ENCODE measurements at regions not wholly inside any gene's neighbourhood (a gene's known extent, or its start where the extent isn't known, plus 50 kb on each side); places are given as distances from the start of the nearest gene placed in this dataset.
A peak's percentile ranks its signal among the peaks of the same experiment; 100 is the strongest.

- Histone ChIP-seq H3K4me1 (ENCODE audit: control insufficient read depth in 1 of 2, low read depth in 2 of 2) (no peaks in the 10 kb centered on the region), H3K4me3 (no peak overlapping the region), H3K27ac (no peak overlapping the region), H3K36me3 (no peaks in the 10 kb centered on the region), H3K27me3 (replicated peaks; ENCODE audit: insufficient read depth) (no peaks in the 10 kb centered on the region), H3K9me3 (no peaks in the 10 kb centered on the region)
- DNase-seq (ENCODE audit: low spot score) (no peak), ATAC-seq (ENCODE audit: insufficient number of reproducible peaks, low FRiP score, low read depth) (no peak)
- no peak for TF ChIP-seq CTCF (IDR thresholded peaks at IDR 0.05)
Measured at GRCh38 chr11:33544593-33545373, 155.8 kb downstream of the C11orf91 start.

GRCh38 chr11:33543823-33544222, 156.8 kb downstream of the C11orf91 start:
- Histone ChIP-seq H3K36me3 (no peaks in the 10 kb centered on the region), H3K27me3 (replicated peaks; ENCODE audit: insufficient read depth) (no peaks in the 10 kb centered on the region), H3K4me3 (no peak overlapping the region), H3K9me3 (no peaks in the 10 kb centered on the region), H3K27ac (no peak overlapping the region), H3K4me1 (ENCODE audit: control insufficient read depth in 1 of 2, low read depth in 2 of 2) (no peaks in the 10 kb centered on the region)
- ATAC-seq (ENCODE audit: insufficient number of reproducible peaks, low FRiP score, low read depth) (no peak), DNase-seq (ENCODE audit: low spot score) (no peak)
- TF ChIP-seq CTCF (IDR thresholded peaks at IDR 0.05) = no peak

GRCh38 chr11:33542921-33543320, 157.7 kb downstream of the C11orf91 start:
- H3K9me3 ChIP-seq = no peaks in the 10 kb centered on the region
- H3K4me1 ChIP-seq (ENCODE audit: control insufficient read depth in 1 of 2, low read depth in 2 of 2) = no peaks in the 10 kb centered on the region
- TF ChIP-seq CTCF (IDR thresholded peaks at IDR 0.05) = peak; percentile 35
- H3K27me3 ChIP-seq (replicated peaks; ENCODE audit: insufficient read depth) = no peaks in the 10 kb centered on the region
- H3K27ac ChIP-seq = no peak overlapping the region
- H3K36me3 ChIP-seq = no peaks in the 10 kb centered on the region
- no peak overlapping the region for H3K4me3 ChIP-seq
- ATAC-seq (ENCODE audit: insufficient number of reproducible peaks, low FRiP score, low read depth) = no peak
- no peak for DNase-seq (ENCODE audit: low spot score)

GRCh38 chr11:33540946-33541915, 159.4 kb downstream of the C11orf91 start:
- Histone ChIP-seq H3K4me1 (ENCODE audit: control insufficient read depth in 1 of 2, low read depth in 2 of 2) (no peaks in the 10 kb centered on the region), H3K36me3 (no peaks in the 10 kb centered on the region), H3K27me3 (replicated peaks; ENCODE audit: insufficient read depth) (no peaks in the 10 kb centered on the region), H3K27ac (no peak overlapping the region), H3K4me3 (no peak overlapping the region), H3K9me3 (no peaks in the 10 kb centered on the region)
- DNase-seq (ENCODE audit: low spot score) (no peak), ATAC-seq (ENCODE audit: insufficient number of reproducible peaks, low FRiP score, low read depth) (no peak)
- no peak for TF ChIP-seq CTCF (IDR thresholded peaks at IDR 0.05)

GRCh38 chr11:33540427-33540826, 160.2 kb downstream of the C11orf91 start:
- Histone ChIP-seq H3K27ac (no peak overlapping the region), H3K4me3 (no peak overlapping the region), H3K9me3 (no peaks in the 10 kb centered on the region), H3K27me3 (replicated peaks; ENCODE audit: insufficient read depth) (no peaks in the 10 kb centered on the region), H3K4me1 (ENCODE audit: control insufficient read depth in 1 of 2, low read depth in 2 of 2) (no peaks in the 10 kb centered on the region), H3K36me3 (no peaks in the 10 kb centered on the region)
- no peak for TF ChIP-seq CTCF (IDR thresholded peaks at IDR 0.05)
- DNase-seq (ENCODE audit: low spot score) (no peak), ATAC-seq (ENCODE audit: insufficient number of reproducible peaks, low FRiP score, low read depth) (no peak)

Measured in thoracic aorta (tissue), 2 donors.